ENCODE measurements at regions not wholly inside any gene's neighbourhood (a gene's known extent, or its start where the extent isn't known, plus 50 kb on each side); places are given as distances from the start of the nearest gene placed in this dataset.

- TF ChIP-seq CTCF (conservative IDR thresholded peaks at IDR 0.05) (no peak), EZH2 (IDR thresholded peaks at IDR 0.05; ENCODE audit: low read depth) (no peak)
Measured at GRCh38 chrX:143121477-143121876, 95.7 kb downstream of the SPANXN4 start.
